ENCODE measurements at regions not wholly inside any gene's neighbourhood (a gene's known extent, or its start where the extent isn't known, plus 50 kb on each side); places are given as distances from the start of the nearest gene placed in this dataset.

DNA sequence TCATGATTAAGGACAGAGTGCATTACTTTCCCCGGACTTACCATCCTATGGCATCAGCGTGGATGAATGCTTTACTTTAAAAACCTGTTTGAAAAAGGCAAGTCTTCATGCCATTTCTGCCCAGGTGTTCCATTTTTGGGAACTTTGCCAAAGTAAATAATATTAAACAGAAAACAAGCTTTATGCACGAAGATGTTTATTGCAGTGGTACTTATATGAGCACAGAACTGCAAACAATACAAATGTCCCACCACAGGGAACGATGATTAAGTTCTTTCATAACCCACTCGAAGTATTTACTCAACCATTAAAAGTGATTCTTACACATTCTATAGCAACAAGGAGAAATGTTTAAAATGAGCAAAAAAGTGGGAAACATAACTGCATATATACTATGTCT is 109.7 kb upstream of the GDF10 start:
- intact Hi-C loops (cut with DNase I) = no loop called here
- Histone ChIP-seq H3K36me3 (no peaks in the 10 kb centered on the region), H3K4me1 (peaks cover 0 to 5% of the 10 kb centered on the region in 2 donors), H3K4me3 (no peak overlapping the region), H3K27ac (no peak overlapping the region), H3K9me3 (no peaks in the 10 kb centered on the region), H3K27me3 (no peaks in the 10 kb centered on the region)
- DNase-seq (ENCODE audit: low spot score in 2 of 2) = no peak
- no peak for TF ChIP-seq CTCF (IDR thresholded peaks at IDR 0.05)

- DNase-seq (ENCODE audit: low spot score in 2 of 2) = no peak
These were observed 109.1 kb upstream of the GDF10 start for GRCh38 chr10:47190802-47191450.

GRCh38 chr10:47192273-47192672 is 107.7 kb upstream of the GDF10 start:
- no peak overlapping the region for H3K27ac ChIP-seq
- no peak for DNase-seq (ENCODE audit: low spot score in 2 of 2)

More at GRCh38 chr10:47190802-47191450, 109.1 kb upstream of the GDF10 start:
- no peak overlapping the region for H3K27ac ChIP-seq
- no peak for TF ChIP-seq CTCF (IDR thresholded peaks at IDR 0.05)
- H3K36me3 ChIP-seq = no peaks in the 10 kb centered on the region
- H3K27me3 ChIP-seq = no peaks in the 10 kb centered on the region
- no peaks in the 10 kb centered on the region for H3K9me3 ChIP-seq
- intact Hi-C loops (cut with DNase I) = no loop called here
- peaks cover 0 to 5% of the 10 kb centered on the region in 2 donors for H3K4me1 ChIP-seq
- H3K4me3 ChIP-seq = no peak overlapping the region

DNA sequence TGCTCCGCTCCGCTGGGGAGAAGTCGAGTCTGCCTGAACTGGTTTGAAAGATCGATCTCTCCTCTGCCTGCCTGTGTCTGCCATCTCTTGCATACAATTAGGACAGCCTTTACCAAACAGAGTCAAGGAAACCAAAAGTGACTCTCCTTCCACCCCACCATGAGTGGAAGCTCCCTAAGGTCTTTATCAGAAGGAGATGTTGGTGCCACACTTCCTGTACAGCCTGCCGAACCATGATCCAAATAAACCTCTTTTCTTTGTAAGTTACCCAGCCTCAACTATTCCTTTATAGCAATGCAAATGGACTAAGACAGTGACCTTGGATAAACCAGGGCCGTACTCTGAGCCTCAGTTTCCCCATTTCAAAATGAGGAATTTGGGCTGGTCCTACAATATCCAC is 106.3 kb upstream of the GDF10 start:
- no peak for TF ChIP-seq CTCF (IDR thresholded peaks at IDR 0.05)
- intact Hi-C loops (cut with DNase I) = no loop called here
- Histone ChIP-seq H3K27ac (no peak overlapping the region), H3K27me3 (no peaks in the 10 kb centered on the region), H3K4me3 (no peak overlapping the region), H3K9me3 (no peaks in the 10 kb centered on the region), H3K36me3 (no peaks in the 10 kb centered on the region), H3K4me1 (peaks cover 0 to 5% of the 10 kb centered on the region in 2 donors)
- no peak for DNase-seq (ENCODE audit: low spot score in 2 of 2)

More at GRCh38 chr10:47192273-47192672, 107.7 kb upstream of the GDF10 start:
- Histone ChIP-seq H3K27me3 (no peaks in the 10 kb centered on the region), H3K4me1 (peaks cover 0 to 5% of the 10 kb centered on the region in 2 donors), H3K4me3 (no peak overlapping the region), H3K9me3 (no peaks in the 10 kb centered on the region), H3K36me3 (no peaks in the 10 kb centered on the region)
- intact Hi-C loops (cut with DNase I) = no loop called here
- no peak for TF ChIP-seq CTCF (IDR thresholded peaks at IDR 0.05)

DNA sequence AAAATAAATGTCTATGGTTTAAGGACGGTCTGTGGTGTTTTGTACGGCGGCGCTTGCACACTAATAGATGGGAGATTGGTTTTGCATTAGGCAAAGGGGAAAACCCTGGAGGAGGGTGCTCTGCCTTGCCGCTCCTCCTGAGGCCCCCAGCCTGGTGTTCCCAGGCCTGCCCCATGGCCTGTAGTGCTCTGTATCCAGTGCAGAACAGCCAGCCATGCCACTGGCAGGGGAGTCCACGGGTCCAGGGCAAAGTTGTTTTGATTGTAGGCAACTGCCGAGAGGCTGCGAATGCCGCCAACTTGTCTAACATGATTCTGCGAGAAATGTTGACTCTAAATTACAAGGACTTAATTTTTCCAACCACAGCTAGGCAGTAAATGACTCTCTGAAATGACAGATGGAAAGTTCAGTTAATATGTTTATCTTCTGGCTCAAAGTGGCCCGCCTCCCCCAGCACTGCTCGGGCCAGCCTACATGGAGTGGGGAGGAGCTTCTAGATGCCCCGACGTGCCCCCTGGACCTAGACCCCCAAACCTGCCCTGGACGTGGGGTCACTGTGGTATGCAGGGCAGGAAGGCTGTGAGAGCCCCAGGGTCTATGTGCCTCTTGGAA is 104.6 kb upstream of the GDF10 start:
- TF ChIP-seq CTCF (IDR thresholded peaks at IDR 0.05) = no peak
- intact Hi-C loops (cut with DNase I) = no loop called here
- Histone ChIP-seq H3K9me3 (no peaks in the 10 kb centered on the region), H3K4me1 (peaks cover 0 to 5% of the 10 kb centered on the region in 2 donors), H3K27ac (peak overlapping the region; percentile 8 to 14), H3K27me3 (no peaks in the 10 kb centered on the region), H3K36me3 (no peaks in the 10 kb centered on the region), H3K4me3 (no peak overlapping the region)
- no peak for DNase-seq (ENCODE audit: low spot score in 2 of 2)
